KBM-7 (cell line): ENCODE measurements at regions not wholly inside any gene's neighbourhood (a gene's known extent, or its start where the extent isn't known, plus 50 kb on each side); places are given as distances from the start of the nearest gene placed in this dataset.
"Not testable (repeated sequence)": the region's sequence is repeated elsewhere in the genome, so short reads cannot be mapped to it uniquely, and the experiment has no call there.

ENCODE experiments used
- DNase-seq: peaks from one replicate; pipeline ENCODE4 v3.0.0-alpha.2; 2015
- in situ Hi-C: fragments of 300-500 bp; cut with MboI; formaldehyde crosslinking; loops from 2 replicates; pipeline ENCODE4 v1.14.3; 2020; ENCODE audit warnings: low sequenced_read_pairs, low pct_unique_long_range_greater_than_20kb, mixed read lengths

GRCh38 chr5:101585366-101585765 lies 682.3 kb upstream of the ST8SIA4 start:
- in situ Hi-C loops, result no loop called here
- no peak for DNase-seq

- in situ Hi-C loops, result no loop called here
- DNase-seq, result no peak
Observed at GRCh38 chr5:101580591-101580990, 677.5 kb upstream of the ST8SIA4 start.

DNA sequence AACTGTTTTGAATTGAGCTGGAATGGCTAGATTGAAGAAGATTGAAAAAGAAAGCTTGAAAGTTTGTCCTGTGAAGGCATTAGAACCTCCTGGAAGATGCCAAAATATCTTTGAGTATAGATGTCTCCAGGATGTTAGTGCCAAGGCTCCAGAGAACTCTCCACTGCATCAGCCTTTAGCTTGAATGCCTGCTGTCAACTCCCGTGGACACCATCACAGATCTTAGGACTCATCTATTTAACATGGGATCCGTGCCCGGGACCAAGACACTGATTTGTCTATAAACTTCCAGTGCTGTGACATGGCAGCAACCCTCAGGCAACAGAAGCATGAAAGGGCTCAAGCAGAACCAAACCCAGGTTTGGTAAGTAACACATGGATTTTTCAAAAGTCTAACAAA lies 670.9 kb upstream of the ST8SIA4 start:
- in situ Hi-C loops, result no loop called here

DNA sequence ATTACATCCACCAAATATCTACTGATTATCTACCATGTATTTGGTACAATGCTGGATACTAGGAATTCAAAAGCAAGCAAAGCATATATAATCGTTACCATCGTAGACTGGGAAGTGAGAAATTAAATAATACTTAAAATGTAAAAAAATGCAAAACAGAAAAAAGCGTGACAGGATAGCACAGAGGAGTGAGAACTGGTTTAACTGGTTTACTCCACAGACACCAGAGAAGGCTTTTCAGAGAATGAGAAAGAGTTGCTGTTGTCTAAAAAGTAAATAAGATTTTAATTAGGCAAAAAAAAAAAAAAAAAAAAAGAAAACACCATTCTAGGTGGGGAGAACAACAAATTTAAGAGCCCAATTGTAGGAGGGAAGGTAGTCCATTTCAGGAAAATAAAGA lies 657.9 kb upstream of the ST8SIA4 start:
- no peak for DNase-seq
- in situ Hi-C loops, result no loop called here

More for the DNA sequence above, 670.9 kb upstream of the ST8SIA4 start:
- DNase-seq, result no peak

DNA sequence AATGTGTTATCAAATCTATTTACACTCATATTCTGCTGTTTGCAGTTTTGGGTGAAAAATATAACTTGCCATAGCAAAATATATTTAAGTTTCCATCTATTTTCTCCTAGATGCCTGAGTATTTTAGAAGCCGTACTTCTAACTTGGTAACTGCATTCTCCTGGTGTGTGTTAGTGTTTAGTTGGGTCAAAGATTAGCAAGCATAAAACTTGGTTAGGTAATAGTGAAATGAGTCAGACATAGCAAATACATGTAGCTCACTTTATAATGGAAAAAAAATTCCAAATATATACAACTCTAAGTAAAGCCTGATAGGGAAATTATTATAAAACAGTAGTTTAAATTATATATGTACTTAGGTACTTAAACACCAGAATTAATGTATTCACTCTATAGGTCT lies 640.7 kb upstream of the ST8SIA4 start:
- DNase-seq, result no peak
- in situ Hi-C loops, result no loop called here

DNA sequence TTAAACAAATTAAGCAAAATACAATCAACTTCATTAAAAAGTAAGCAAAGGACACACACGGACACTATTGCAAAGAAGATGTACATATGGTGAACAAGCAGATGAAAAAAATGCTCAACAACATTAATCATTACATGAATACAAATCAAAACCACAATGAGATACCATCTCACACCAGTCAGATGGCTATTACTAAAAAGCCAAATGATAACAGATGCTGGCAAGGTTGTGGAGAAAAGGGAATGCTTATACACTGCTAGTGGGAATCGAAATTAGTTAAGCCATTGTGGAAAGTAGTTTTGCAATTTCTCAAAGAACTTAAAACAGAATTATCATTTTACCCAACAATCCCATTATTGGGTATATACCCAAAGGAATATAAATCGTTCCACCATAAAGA lies 636.2 kb upstream of the ST8SIA4 start:
- DNase-seq, result no peak
- in situ Hi-C loops, result no loop called here

DNA sequence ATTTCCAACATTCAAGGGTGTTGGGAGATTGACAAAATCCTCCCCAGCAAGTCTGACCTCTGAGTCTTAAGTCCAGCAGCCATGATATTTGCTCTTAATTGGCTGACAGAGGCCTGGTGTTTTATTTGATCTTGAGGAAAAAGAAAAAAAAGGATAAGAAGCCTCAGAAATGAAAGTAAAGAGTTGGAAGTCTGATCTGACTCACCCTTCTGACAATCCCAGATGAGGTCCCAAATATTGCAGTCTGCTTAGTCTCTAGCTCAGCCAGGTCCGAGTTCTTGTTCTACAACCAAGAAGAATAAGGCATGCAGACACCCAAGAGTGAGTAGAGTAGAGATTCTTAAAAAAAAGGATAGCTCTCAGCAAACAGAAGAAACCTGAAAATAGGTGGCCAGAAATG lies 632.5 kb upstream of the ST8SIA4 start:
- no peak for DNase-seq

DNA sequence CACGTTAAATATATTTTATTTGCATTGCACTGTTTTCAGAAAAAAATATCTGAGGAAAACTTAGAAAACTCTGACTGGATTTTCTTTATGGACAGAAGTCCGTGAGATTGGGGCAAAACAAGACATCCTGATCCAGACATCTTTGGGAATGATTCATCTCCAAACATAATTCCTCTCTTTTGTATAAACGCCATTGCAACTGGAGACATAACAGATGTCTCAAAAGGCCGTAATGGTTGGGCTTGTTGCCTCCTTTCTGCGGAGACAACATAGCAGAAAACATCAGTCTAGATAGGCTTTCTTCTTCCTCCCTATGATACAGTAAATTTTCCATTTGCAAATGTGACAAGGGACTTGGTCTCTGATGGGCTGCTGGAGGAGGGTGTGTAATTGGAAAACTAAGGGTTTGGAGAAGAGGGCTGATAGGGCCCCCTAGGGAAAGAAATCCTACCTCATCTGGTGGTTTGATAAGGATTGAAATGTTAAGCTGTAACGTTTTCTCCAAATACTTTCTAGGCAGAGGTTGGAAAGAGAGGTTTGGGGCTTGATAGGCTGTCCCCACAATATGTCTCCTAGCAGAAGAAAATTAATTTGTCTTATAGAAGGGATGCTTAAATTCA lies 631.5 kb upstream of the ST8SIA4 start:
- in situ Hi-C loops, result no loop called here
- no peak for DNase-seq

More for the DNA sequence above, 632.5 kb upstream of the ST8SIA4 start:
- in situ Hi-C loops, result no loop called here

- no peak for DNase-seq
- in situ Hi-C loops, result no loop called here
Observed at GRCh38 chr5:101532430-101532829, 629.3 kb upstream of the ST8SIA4 start.

DNA sequence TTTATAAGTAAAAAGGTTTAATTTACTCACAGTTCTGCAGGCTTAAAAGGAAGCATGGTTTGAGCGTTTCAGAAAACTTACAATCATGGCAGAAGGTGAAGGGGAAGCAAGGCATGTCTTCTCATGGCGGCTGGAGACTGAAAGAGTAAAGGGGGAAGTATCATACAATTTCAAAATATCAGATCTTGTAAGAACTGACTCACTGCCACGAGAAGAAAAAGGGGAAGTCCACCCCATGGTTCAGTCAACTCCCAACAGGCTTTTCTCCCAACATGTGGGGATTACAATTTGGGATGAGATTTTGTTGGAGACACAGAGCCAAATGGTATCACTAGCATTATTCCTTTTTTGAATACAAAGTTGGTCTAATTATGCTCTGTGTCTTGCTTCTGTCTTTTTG lies 627.9 kb upstream of the ST8SIA4 start:
- in situ Hi-C loops, result no loop called here
- peak; percentile 83 for DNase-seq

DNA sequence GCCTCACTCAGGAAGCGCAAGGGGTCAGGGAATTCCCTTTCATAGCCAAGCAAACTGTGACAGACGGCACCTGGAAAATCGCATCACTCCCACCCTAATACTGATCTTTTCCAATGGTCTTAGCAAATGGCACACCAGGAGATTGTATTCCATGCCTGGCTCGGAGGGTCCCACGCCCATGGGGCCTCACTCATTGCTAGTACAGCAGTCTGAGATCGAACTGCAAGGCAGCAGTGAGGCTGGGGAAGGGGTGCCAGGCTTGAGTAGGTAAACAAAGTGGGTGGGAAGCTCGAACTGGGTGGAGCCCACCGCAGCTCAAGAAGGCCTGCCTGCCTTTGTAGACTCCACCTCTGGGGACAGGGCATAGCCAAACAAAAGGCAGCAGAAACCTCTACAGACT lies 626.0 kb upstream of the ST8SIA4 start:
- DNase-seq, in situ Hi-C loops: not testable (repeated sequence)

- DNase-seq, result no peak
- in situ Hi-C loops, result no loop called here
Observed at GRCh38 chr5:101520417-101520816, 617.3 kb upstream of the ST8SIA4 start.

DNA sequence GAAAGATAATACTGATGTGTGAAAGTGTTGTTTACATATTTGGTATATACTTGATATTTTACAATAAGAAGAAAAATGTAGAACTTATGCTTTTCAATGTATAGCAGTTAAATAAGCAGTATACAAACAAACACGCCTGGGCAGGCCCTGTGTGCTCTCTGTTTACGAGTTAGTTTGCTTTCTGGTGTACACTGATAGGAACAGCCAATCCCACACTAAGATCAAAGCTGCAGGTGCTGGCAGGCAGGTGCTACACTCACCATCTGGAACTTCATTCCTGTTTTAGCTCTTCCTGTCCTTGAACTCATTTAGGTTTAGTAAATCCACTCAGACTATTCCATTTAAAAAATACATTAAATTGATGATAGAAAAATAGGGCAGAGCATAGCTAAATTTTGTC lies 614.7 kb upstream of the ST8SIA4 start:
- DNase-seq, result no peak
- in situ Hi-C loops, result no loop called here

DNA sequence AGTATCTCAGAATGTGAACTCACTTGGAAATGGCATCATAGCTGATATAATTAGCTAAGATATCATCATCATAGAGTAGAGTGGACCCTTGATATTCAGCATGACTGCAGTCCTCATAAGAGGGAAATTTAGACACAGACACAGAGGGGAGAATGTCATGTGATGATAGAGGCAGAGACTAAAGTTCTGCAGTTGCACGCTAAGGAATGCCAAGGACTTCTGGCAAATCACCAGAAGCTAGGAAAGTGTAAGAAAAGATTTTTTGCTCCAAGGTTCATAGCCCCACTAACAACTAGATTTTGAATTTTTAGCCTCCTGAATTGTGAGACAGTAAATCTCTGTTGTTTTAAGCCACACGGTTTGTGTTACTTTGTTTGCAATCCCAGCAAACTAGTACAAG lies 612.6 kb upstream of the ST8SIA4 start:
- in situ Hi-C loops, result no loop called here
- DNase-seq, result no peak

- DNase-seq, result no peak
- in situ Hi-C loops, result no loop called here
Observed at GRCh38 chr5:101505891-101506570, 602.9 kb upstream of the ST8SIA4 start.

- no peak for DNase-seq
- in situ Hi-C loops, result no loop called here
Observed at GRCh38 chr5:101482931-101483330, 579.8 kb upstream of the ST8SIA4 start.

DNA sequence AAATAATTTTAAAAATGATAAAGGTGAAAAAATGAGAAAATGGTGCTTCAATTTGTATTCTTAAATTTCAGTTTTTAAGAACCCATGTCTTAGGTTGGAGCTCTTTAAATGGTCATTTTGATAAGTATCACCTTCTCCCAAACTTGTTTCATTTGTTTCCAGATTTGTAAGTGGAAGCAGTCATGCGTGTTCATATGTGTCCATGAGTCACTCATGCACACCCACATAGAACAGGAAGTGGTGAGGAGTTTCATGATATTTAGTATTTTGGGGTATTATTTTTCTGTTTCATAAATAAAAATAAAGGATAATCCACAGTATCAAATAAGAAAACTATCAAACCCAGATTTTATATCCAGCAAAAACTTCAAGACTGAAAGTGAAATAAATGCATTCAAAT lies 570.4 kb upstream of the ST8SIA4 start:
- DNase-seq, result peak; percentile 9
- in situ Hi-C loops, result no loop called here

- no peak for DNase-seq
Observed at GRCh38 chr5:101461455-101461854, 558.4 kb upstream of the ST8SIA4 start.

GRCh38 chr5:101458587-101458986 lies 555.5 kb upstream of the ST8SIA4 start:
- DNase-seq, result no peak
- in situ Hi-C loops, result no loop called here

More at GRCh38 chr5:101461455-101461854, 558.4 kb upstream of the ST8SIA4 start:
- in situ Hi-C loops, result no loop called here

GRCh38 chr5:101455851-101456250 lies 552.8 kb upstream of the ST8SIA4 start:
- DNase-seq, result no peak
- in situ Hi-C loops, result no loop called here

DNA sequence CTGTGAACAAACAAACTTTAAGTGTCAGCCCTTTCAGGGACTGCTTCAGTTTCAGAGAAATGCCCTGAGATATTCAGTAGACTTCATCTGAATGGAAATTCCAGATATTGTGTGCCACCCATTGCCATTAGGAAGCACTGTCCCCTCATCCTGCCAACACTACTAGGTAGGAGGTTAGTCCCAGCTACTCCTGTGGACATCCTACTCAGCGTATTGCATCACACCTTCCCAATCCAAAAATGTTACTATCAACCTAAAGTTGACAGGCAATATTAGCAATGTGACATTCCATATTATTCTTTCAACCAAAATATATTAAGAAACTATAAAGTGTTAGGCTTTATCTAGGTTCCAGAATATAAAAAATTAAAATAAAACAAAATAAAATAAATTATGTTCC lies 552.0 kb upstream of the ST8SIA4 start:
- in situ Hi-C loops, result no loop called here
- no peak for DNase-seq
